Spleen (tissue), 7 donors: ENCODE measurements at regions not wholly inside any gene's neighbourhood (a gene's known extent, or its start where the extent isn't known, plus 50 kb on each side); places are given as distances from the start of the nearest gene placed in this dataset.

ENCODE experiments used
- CTCF ChIP-seq, 11 experiments: fragments of 200-600 bp in 7 of 11; fragments of 450-650 bp in 4 of 11; sonication (generic) in 4 of 11; IDR thresholded peaks in 8 of 11; conservative IDR thresholded peaks in 3 of 11; 1 replicate in 7 of 11; 2 replicates in 4 of 11; pipeline versions ENCODE4 v1.4.0 to v1.8.0; 2016 to 2021; ENCODE audit warnings: antibody characterized with exemption in 11 of 11, inconsistent platforms in 4 of 11, mild to moderate bottlenecking in 1 of 11
- POLR2A ChIP-seq, 3 donors: fragments of 450-650 bp; IDR thresholded peaks; one replicate each; pipeline ENCODE4 v1.5.1; 2017; ENCODE audit warnings: antibody characterized with exemption in 3 of 3, mild to moderate bottlenecking in 1 of 3
- POLR2AphosphoS5 ChIP-seq, 3 donors: sonication (generic); formaldehyde crosslinking; IDR thresholded peaks; one replicate each; pipeline ENCODE4 v1.5.1; 2017; ENCODE audit warnings: antibody characterized with exemption in 3 of 3
- donor health status: DM: no; HTN: no; CAD: no; lungs with moderate emphysema.
- donor health status: DM: no; HTN: no; CAD: no.
- donor health status: DM: no; HTN: no; CAD: no.

DNA sequence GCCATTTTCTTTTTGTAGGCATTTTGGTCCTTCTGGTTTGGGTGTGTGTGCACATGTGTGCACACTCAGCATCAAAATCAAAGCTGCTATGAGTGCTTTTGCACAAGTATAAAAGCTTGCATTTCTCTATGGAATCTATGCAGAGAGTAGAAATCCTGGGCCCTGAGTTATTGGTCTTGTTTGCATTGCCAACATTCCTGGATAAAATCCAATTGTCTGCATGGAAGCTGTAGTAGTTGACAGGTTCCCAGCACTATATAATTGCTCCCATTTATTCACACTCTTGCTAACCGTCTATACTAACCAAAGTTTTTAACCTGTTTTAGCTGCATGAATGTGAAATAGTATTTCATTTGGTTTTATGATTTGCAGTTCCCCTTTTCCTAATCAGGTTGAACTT, 277.0 kb downstream of the FOXA2 start:
- no peak for TF ChIP-seq POLR2AphosphoS5 (IDR thresholded peaks at IDR 0.05)
- TF ChIP-seq CTCF (IDR thresholded peaks at IDR 0.05 in 8 of 11, conservative IDR thresholded peaks at IDR 0.05 in 3 of 11) = no peak
- no peak for TF ChIP-seq POLR2A (IDR thresholded peaks at IDR 0.05)
